IgD-negative memory B cell (primary cell): ENCODE measurements at regions not wholly inside any gene's neighbourhood (a gene's known extent, or its start where the extent isn't known, plus 50 kb on each side); places are given as distances from the start of the nearest gene placed in this dataset.

Source experiments
- H3K27ac Mint-ChIP-seq, 3 donors: one replicate each; pipeline ENCODE4 v1.8.0; 2020 to 2022; ENCODE audit warnings: mild to moderate bottlenecking in 3 of 3, mixed read lengths in 3 of 3, moderate library complexity in 1 of 3
- H3K27me3 Mint-ChIP-seq: one replicate; pipeline ENCODE4 v1.8.0; 2021; ENCODE audit warnings: mixed read lengths
- H3K36me3 Mint-ChIP-seq: one replicate; pipeline ENCODE4 v1.8.0; 2020; ENCODE audit warnings: mild to moderate bottlenecking, mixed read lengths
- H3K4me1 Mint-ChIP-seq, 3 donors: one replicate each; pipeline ENCODE4 v1.8.0; 2020 to 2022; ENCODE audit warnings: mixed read lengths in 3 of 3, mild to moderate bottlenecking in 1 of 3
- H3K4me3 Mint-ChIP-seq, 4 donors: one replicate each; pipeline ENCODE4 v1.8.0; 2020 to 2022; ENCODE audit warnings: mild to moderate bottlenecking in 4 of 4, mixed read lengths in 4 of 4, moderate library complexity in 3 of 4
- H3K9me3 Mint-ChIP-seq, 3 donors: one replicate each; pipeline ENCODE4 v1.8.0; 2020 to 2021; ENCODE audit warnings: mixed read lengths in 3 of 3, mild to moderate bottlenecking in 1 of 3

- Mint-ChIP-seq H3K4me1 (no peaks in the 10 kb centered on the region), H3K27ac (no peak overlapping the region), H3K9me3 (peaks cover 0 to 10% (median 3%) of the 10 kb centered on the region in 3 donors), H3K36me3 (no peaks in the 10 kb centered on the region), H3K27me3 (no peaks in the 10 kb centered on the region), H3K4me3 (no peak overlapping the region)
Measured at GRCh38 chr20:61185181-61185580, 66.9 kb upstream of the CDH4 start.

DNA sequence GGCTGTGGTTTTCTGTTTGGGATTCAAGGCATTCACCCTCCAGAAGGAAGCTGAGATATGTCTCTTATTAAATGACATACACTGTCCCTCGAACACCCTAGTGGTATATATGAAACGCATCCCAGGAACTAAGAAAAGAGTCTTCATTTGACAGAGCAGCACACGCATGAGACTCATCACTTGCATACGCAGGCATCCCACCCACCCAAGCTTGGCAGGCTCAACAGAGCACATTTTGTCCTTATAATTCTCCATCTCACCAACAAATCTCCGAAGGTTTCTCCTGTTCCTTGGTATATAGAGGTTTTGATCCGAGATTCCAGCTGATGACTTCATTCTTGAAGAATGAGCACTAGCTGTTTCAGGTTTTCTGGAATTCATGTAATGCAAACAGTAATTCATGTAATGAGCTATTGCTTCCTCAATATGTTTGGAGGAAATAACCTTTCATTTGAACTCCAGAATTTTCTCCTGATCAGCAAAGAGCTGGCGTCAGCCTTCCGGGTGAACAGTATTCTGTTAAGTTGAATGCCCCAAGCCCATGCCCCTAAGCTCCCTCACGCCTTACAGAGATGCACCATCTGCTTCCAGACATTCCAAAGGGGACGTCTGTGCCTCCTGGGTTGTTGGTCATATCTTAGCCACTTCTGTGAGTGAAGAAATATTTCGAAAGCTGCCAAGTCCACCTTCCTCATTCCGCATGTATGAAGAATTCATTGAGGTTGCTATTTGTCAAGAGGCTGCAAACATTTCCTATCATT, 66.0 kb upstream of the CDH4 start:
- Mint-ChIP-seq H3K27ac (no peak overlapping the region), H3K36me3 (no peaks in the 10 kb centered on the region), H3K4me3 (no peak overlapping the region), H3K4me1 (no peaks in the 10 kb centered on the region), H3K9me3 (peaks cover 0 to 10% (median 3%) of the 10 kb centered on the region in 3 donors), H3K27me3 (no peaks in the 10 kb centered on the region)

DNA sequence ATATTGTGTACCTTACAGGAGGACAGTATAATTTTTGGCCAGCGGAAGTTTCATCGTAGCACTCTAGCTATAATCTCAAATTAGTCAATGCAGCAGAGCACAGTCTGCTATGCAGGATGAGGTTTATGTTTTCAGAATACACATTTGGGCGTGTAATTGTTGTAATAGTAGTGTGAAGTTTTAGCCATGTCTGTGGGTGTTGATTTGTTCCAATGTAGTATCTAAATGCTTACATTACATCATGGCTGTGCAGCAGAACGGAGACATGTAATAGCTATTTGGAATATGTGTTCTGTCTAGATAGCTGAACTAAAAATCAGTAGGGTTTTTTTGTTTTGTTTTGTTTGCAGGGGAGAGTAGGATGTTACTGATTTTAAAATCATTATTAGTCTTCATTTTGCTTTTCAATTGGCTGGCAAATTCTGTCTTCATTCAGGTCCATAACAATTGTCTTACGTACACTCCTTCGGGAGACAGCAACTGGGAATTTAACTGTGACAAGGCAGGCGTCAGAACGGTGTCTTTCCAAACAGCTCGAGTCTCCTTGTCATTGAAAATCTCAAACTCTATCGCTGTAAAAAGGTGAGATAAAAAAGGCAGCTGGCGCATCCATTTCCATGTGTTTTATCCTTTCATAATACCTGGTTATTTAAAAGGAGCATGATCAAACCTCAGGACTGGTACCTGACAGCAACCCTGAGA, 65.1 kb upstream of the CDH4 start:
- Mint-ChIP-seq H3K27ac (no peak overlapping the region), H3K27me3 (no peaks in the 10 kb centered on the region), H3K36me3 (no peaks in the 10 kb centered on the region), H3K9me3 (peaks cover 0 to 10% (median 3%) of the 10 kb centered on the region in 3 donors), H3K4me3 (no peak overlapping the region), H3K4me1 (no peaks in the 10 kb centered on the region)

GRCh38 chr20:61189534-61189933, 62.5 kb upstream of the CDH4 start:
- no peak overlapping the region for H3K4me3 Mint-ChIP-seq
- H3K4me1 Mint-ChIP-seq = no peaks in the 10 kb centered on the region
- no peaks in the 10 kb centered on the region for H3K27me3 Mint-ChIP-seq
- no peaks in the 10 kb centered on the region for H3K36me3 Mint-ChIP-seq
- no peak overlapping the region for H3K27ac Mint-ChIP-seq
- peaks cover 0 to 10% (median 3%) of the 10 kb centered on the region in 3 donors for H3K9me3 Mint-ChIP-seq

DNA sequence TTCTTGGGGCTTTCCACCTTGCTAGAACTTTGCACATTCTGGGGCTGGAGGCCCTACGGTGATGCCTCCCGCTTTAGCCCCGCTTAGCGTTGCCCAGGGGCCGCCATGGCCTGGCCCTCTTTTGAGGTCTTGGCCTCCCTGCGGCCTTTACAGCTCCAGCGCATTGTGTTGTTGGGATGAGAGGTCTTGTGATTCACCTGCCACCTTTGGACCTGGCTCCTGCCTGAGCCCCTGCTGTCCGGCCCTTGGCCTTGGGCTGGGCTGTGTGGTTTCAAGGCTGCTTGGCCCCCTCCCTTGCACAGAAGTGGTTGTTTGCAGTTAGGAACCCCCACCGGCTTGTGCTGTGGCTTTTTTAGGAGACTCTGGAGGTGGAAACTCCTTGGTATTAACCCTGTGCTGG, 61.0 kb upstream of the CDH4 start:
- no peak overlapping the region for H3K27ac Mint-ChIP-seq
- no peaks in the 10 kb centered on the region for H3K4me1 Mint-ChIP-seq
- no peak overlapping the region for H3K4me3 Mint-ChIP-seq
- H3K9me3 Mint-ChIP-seq = peaks cover 0 to 10% (median 0%) of the 10 kb centered on the region in 3 donors
- no peaks in the 10 kb centered on the region for H3K36me3 Mint-ChIP-seq
- H3K27me3 Mint-ChIP-seq = no peaks in the 10 kb centered on the region

- H3K9me3 Mint-ChIP-seq = peaks cover 0 to 10% (median 0%) of the 10 kb centered on the region in 3 donors
- no peaks in the 10 kb centered on the region for H3K36me3 Mint-ChIP-seq
- H3K4me3 Mint-ChIP-seq = no peak overlapping the region
- no peaks in the 10 kb centered on the region for H3K4me1 Mint-ChIP-seq
- H3K27me3 Mint-ChIP-seq = no peaks in the 10 kb centered on the region
- no peak overlapping the region for H3K27ac Mint-ChIP-seq
Measured at GRCh38 chr20:61192337-61192950, 59.6 kb upstream of the CDH4 start.

- Mint-ChIP-seq H3K4me3 (no peak overlapping the region), H3K27ac (no peak overlapping the region), H3K9me3 (peaks cover 0 to 8% (median under 1%) of the 10 kb centered on the region in 3 donors), H3K27me3 (no peaks in the 10 kb centered on the region), H3K4me1 (no peaks in the 10 kb centered on the region), H3K36me3 (no peaks in the 10 kb centered on the region)
Measured at GRCh38 chr20:61193164-61193563, 58.9 kb upstream of the CDH4 start.
